Smooth muscle cell (in vitro differentiated cells): ENCODE measurements at regions not wholly inside any gene's neighbourhood (a gene's known extent, or its start where the extent isn't known, plus 50 kb on each side); places are given as distances from the start of the nearest gene placed in this dataset.

ENCODE experiments used
- DNase-seq: peaks from one replicate; lab custom pipeline; 2025; ENCODE audit not compliant: unreplicated experiment; lab: John Stamatoyannopoulos, UW
- H2AFZ ChIP-seq: fragments of 200-600 bp; sonication (generic); 2 replicates; pipeline ENCODE4 v1.6.0; 2016; ENCODE audit warnings: antibody characterized with exemption, low read depth, mild to moderate bottlenecking
- H3F3A ChIP-seq: fragments of 200-600 bp; sonication (generic); 2 replicates; pipeline ENCODE4 v1.6.0; 2017; ENCODE audit warnings: antibody characterized with exemption, low read depth
- H3K27ac ChIP-seq: fragments of 200-600 bp; sonication (generic); 2 replicates; pipeline ENCODE4 v1.5.1; 2016; ENCODE audit warnings: low read depth, mild to moderate bottlenecking
- H3K27me3 ChIP-seq: fragments of 200-600 bp; sonication (generic); 2 replicates; pipeline ENCODE4 v1.6.1; 2016; ENCODE audit warnings: low read depth, mild to moderate bottlenecking
- H3K36me3 ChIP-seq: fragments of 200-600 bp; sonication (generic); 2 replicates; pipeline ENCODE4 v1.5.1; 2016; ENCODE audit warnings: low read depth
- H3K4me1 ChIP-seq: fragments of 200-600 bp; sonication (generic); 2 replicates; pipeline ENCODE4 v1.5.1; 2016; ENCODE audit warnings: low read depth
- H3K4me2 ChIP-seq: fragments of 200-600 bp; sonication (generic); 2 replicates; pipeline ENCODE4 v1.6.0; 2016; ENCODE audit warnings: mild to moderate bottlenecking
- H3K4me3 ChIP-seq: fragments of 200-600 bp; sonication (generic); 2 replicates; pipeline ENCODE4 v1.5.1; 2016; ENCODE audit warnings: mild to moderate bottlenecking
- H3K79me2 ChIP-seq: fragments of 200-600 bp; sonication (generic); 2 replicates; pipeline ENCODE4 v1.6.0; 2016; ENCODE audit warnings: low read depth, mild to moderate bottlenecking
- H3K9ac ChIP-seq: fragments of 200-600 bp; sonication (generic); 2 replicates; pipeline ENCODE4 v1.6.0; 2016; ENCODE audit warnings: low read depth
- H3K9me3 ChIP-seq: fragments of 200-600 bp; sonication (generic); replicated peaks from 2 replicates; pipeline ENCODE4 v1.5.1; 2016; ENCODE audit warnings: low read depth
- H4K20me1 ChIP-seq: fragments of 200-600 bp; sonication (generic); 2 replicates; pipeline ENCODE4 v1.6.0; 2016; ENCODE audit warnings: low read depth
- WGBS: methylation state at CpG from one replicate; pipeline ENCODE4 v1.1.7; 2016; ENCODE audit warnings: low lambda C conversion rate; 5-methylcytosine and 5-hydroxymethylcytosine counted together
- TF ChIP-seq, protein P1 (sequence below): fragments of 200-600 bp; sonication (generic); IDR thresholded peaks from 2 replicates; pipeline ENCODE4 v1.5.1; 2017; ENCODE audit warnings: borderline replicate concordance, mild to moderate bottlenecking, antibody characterized with exemption; ENCODE audit not compliant: insufficient read depth, poor library complexity, severe bottlenecking

DNA sequence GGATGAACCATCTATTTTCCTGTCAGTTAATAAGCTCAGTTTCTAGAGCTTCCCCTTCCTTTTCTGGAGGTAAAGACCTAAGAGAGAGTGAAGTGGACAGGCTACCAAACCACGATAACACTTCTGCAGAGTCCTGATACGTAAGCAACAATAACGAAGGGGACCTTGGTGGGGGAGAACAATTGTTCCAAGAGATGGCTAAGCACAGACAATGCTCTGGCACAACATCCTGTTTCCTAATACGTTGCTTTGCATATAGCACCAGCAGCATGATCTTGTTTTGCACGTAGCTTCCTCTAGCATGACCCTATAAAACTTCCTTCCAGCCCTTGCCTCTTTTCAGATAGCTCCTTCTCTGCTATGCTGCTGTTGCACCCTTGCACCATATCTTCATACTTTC, 247.3 kb downstream of the RAD51AP2 start:
- Histone ChIP-seq H3K9ac (no peak overlapping the region), H3F3A (no peaks in the 10 kb centered on the region), H3K4me2 (no peak overlapping the region), H2AFZ (no peak overlapping the region), H3K4me3 (no peak overlapping the region), H3K9me3 (no peaks in the 10 kb centered on the region), H3K79me2 (no peaks in the 10 kb centered on the region), H3K27ac (no peak overlapping the region), H3K4me1 (no peaks in the 10 kb centered on the region), H3K27me3 (no peaks in the 10 kb centered on the region), H3K36me3 (no peaks in the 10 kb centered on the region), H4K20me1 (no peaks in the 10 kb centered on the region)
- DNase-seq = no peak
- WGBS = 88% methylated on average over 5 of the region's 5 CpGs
- TF ChIP-seq, protein P1, sequence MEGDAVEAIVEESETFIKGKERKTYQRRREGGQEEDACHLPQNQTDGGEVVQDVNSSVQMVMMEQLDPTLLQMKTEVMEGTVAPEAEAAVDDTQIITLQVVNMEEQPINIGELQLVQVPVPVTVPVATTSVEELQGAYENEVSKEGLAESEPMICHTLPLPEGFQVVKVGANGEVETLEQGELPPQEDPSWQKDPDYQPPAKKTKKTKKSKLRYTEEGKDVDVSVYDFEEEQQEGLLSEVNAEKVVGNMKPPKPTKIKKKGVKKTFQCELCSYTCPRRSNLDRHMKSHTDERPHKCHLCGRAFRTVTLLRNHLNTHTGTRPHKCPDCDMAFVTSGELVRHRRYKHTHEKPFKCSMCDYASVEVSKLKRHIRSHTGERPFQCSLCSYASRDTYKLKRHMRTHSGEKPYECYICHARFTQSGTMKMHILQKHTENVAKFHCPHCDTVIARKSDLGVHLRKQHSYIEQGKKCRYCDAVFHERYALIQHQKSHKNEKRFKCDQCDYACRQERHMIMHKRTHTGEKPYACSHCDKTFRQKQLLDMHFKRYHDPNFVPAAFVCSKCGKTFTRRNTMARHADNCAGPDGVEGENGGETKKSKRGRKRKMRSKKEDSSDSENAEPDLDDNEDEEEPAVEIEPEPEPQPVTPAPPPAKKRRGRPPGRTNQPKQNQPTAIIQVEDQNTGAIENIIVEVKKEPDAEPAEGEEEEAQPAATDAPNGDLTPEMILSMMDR = no peak

DNA sequence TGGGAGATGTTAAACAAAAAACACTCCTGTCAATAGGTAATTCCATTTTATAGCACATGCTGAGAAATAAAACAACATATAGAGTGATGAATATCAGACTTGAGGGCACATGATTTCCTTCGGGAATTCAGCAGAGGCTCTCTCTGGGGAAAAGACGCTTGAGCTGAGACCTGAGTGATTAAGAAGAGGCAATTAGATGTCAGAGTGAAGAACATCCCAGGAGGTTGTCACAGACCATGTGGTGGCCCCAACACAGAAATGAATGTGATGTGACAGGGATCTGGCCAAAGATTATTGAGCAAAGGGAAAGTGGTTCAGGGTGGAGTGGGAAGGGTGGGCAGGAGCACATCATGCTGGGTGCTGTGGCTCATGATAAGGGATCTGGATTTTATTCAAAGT, 254.7 kb downstream of the RAD51AP2 start:
- H3K9ac ChIP-seq = no peak overlapping the region
- no peak overlapping the region for H2AFZ ChIP-seq
- TF ChIP-seq, protein P1 = no peak
- H3K27ac ChIP-seq = no peak overlapping the region
- no peaks in the 10 kb centered on the region for H3K4me1 ChIP-seq
- no peak overlapping the region for H3K4me2 ChIP-seq
- H3K36me3 ChIP-seq = no peaks in the 10 kb centered on the region
- no peaks in the 10 kb centered on the region for H3K27me3 ChIP-seq
- WGBS = 42% methylated on average over 2 of the region's 2 CpGs
- H3K4me3 ChIP-seq = no peak overlapping the region
- H3K79me2 ChIP-seq = no peaks in the 10 kb centered on the region
- no peaks in the 10 kb centered on the region for H4K20me1 ChIP-seq
- no peaks in the 10 kb centered on the region for H3K9me3 ChIP-seq
- H3F3A ChIP-seq = no peaks in the 10 kb centered on the region
- no peak for DNase-seq

DNA sequence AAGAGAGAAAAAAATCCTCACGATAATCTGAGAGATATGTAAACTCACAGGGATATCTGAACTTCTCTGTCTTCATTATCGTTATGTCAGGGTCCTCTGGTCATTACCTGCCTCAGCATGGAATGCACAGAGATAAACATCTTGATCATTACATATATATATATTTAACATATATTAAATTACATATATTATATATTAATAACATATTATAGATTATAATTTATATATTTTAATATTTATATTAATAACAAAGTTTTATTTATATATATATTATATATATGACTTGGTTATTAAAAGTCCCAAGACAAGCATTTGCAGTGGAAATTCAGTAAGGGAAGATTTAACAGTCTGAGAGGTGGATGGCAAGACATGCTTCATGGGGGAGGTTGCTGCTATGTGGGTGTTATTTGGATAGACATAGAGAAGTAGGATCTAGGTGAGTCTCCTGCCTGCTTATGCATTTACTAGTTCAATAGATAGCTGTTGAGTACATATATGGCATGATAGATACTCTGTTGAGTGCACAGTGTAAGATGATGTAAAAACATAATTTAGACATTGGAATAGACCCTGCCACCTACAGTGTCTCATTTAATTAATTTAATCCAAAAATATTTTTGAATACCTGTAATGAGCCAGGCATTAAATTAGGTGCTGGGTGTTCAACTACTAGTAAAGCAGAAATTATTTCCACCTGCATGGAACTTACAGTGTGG, 255.2 kb downstream of the RAD51AP2 start:
- Histone ChIP-seq H3K9ac (no peak overlapping the region), H3K4me1 (no peaks in the 10 kb centered on the region), H3F3A (no peaks in the 10 kb centered on the region), H3K79me2 (no peaks in the 10 kb centered on the region), H2AFZ (no peak overlapping the region), H3K27ac (no peak overlapping the region), H3K27me3 (no peaks in the 10 kb centered on the region), H3K4me3 (no peak overlapping the region), H3K4me2 (no peak overlapping the region), H3K36me3 (no peaks in the 10 kb centered on the region), H4K20me1 (no peaks in the 10 kb centered on the region), H3K9me3 (no peaks in the 10 kb centered on the region)
- TF ChIP-seq, protein P1 = no peak
- WGBS = 90% methylated on average over 2 of the region's 2 CpGs
- DNase-seq = no peak

DNA sequence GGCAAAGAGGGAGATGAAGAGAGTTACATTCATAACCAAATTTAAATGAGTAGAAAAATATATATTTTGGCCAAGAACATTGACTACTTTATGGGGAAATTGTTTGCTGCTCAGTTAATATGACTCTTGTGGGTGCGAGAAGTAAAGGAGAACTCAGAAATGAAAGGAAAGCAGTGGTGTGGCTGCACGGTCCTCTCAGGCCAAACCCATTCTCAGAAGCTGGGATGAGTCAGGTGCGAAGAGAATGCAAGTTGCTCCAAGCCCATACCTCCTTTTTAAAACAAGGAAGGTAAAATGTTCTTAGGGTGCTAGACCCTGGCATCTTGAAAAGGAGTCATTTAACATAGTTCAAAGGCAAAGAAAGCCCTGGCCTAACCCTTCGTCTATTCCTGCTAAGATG, 258.6 kb downstream of the RAD51AP2 start:
- no peaks in the 10 kb centered on the region for H3K79me2 ChIP-seq
- no peaks in the 10 kb centered on the region for H3K36me3 ChIP-seq
- H3F3A ChIP-seq = no peaks in the 10 kb centered on the region
- H3K4me3 ChIP-seq = no peak overlapping the region
- no peak overlapping the region for H3K27ac ChIP-seq
- no peak overlapping the region for H3K4me2 ChIP-seq
- no peaks in the 10 kb centered on the region for H4K20me1 ChIP-seq
- H3K9ac ChIP-seq = no peak overlapping the region
- H2AFZ ChIP-seq = no peak overlapping the region
- no peak for DNase-seq
- no peaks in the 10 kb centered on the region for H3K9me3 ChIP-seq
- no peaks in the 10 kb centered on the region for H3K27me3 ChIP-seq
- whole genome bisulfite sequencing = 92% methylated on average over 4 of the region's 4 CpGs
- no peaks in the 10 kb centered on the region for H3K4me1 ChIP-seq
- TF ChIP-seq, protein P1 = no peak
